ENCODE measurements at regions not wholly inside any gene's neighbourhood (a gene's known extent, or its start where the extent isn't known, plus 50 kb on each side); places are given as distances from the start of the nearest gene placed in this dataset.

DNA sequence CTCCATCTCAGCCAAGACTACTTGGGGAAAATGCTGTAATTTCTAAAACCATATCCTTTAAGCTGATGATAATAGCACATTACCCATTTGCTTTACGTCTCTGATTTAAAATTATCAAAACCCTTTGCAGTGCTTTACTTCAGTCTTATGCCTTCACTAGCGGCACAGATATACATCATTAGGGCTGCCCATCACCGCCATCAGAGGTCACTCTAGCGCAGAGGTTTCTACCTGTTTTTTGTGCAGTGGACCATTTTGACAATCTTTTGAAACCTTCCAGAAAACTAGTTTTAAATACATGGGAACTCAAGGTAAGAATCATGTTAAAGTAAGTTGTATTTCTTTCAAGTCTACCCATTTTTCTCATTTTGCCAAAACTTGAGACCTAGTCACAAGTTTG lies 592.5 kb downstream of the PPARGC1A start:
- H3K4me3 ChIP-seq (ENCODE audit: low read depth, low read length) = no peak overlapping the region
- TF ChIP-seq CTCF (IDR thresholded peaks at IDR 0.05) = no peak
- H3K4me2 ChIP-seq (ENCODE audit: low read length) = no peak overlapping the region
- H3K27ac ChIP-seq = no peak overlapping the region
- H3K9me3 ChIP-seq (ENCODE audit: control insufficient read depth, low read length) = no peaks in the 10 kb centered on the region
- no peaks in the 10 kb centered on the region for H3K27me3 ChIP-seq (ENCODE audit: control insufficient read depth, insufficient read depth, low read length)
- no peaks in the 10 kb centered on the region for H3K4me1 ChIP-seq
- H3K9ac ChIP-seq = no peak overlapping the region
- H3K79me2 ChIP-seq = no peaks in the 10 kb centered on the region
- H2AFZ ChIP-seq = no peak overlapping the region
- no peaks in the 10 kb centered on the region for H3K36me3 ChIP-seq (ENCODE audit: control insufficient read depth, insufficient read depth, low read length)

DNA sequence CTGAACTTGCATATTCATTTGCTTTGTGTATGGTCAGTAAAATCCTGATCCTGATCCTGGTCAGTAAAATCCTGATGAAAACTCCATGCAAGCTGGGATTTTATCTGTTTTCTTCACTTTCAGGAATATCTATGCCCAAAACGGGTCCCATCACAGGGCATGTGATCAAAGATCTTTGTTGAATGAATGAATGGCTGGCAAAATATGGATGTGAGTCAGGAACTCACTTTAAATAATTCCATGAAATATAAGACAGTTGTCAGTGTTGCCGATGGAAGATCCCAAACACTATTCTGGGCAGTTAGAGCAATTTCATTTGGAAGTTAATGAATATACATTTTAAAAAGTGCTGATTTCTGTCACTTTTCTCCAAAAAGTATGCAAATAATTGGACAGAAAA lies 598.4 kb downstream of the GBA3 start:
- Histone ChIP-seq H3K27me3 (ENCODE audit: control insufficient read depth, insufficient read depth, low read length) (no peaks in the 10 kb centered on the region), H2AFZ (no peak overlapping the region), H3K9me3 (ENCODE audit: control insufficient read depth, low read length) (no peaks in the 10 kb centered on the region), H3K4me2 (ENCODE audit: low read length) (no peak overlapping the region), H3K4me3 (ENCODE audit: low read depth, low read length) (no peak overlapping the region), H3K9ac (no peak overlapping the region), H3K27ac (no peak overlapping the region), H3K36me3 (ENCODE audit: control insufficient read depth, insufficient read depth, low read length) (peaks cover 3% of the 10 kb centered on the region), H3K79me2 (no peaks in the 10 kb centered on the region), H3K4me1 (no peaks in the 10 kb centered on the region)
- no peak for TF ChIP-seq CTCF (IDR thresholded peaks at IDR 0.05)

- no peak overlapping the region for H3K4me3 ChIP-seq (ENCODE audit: low read depth, low read length)
- no peak for TF ChIP-seq CTCF (IDR thresholded peaks at IDR 0.05)
- H3K4me2 ChIP-seq (ENCODE audit: low read length) = no peak overlapping the region
- no peaks in the 10 kb centered on the region for H3K9me3 ChIP-seq (ENCODE audit: control insufficient read depth, low read length)
- H3K27me3 ChIP-seq (ENCODE audit: control insufficient read depth, insufficient read depth, low read length) = no peaks in the 10 kb centered on the region
- no peak overlapping the region for H3K9ac ChIP-seq
- H3K36me3 ChIP-seq (ENCODE audit: control insufficient read depth, insufficient read depth, low read length) = peaks cover 3% of the 10 kb centered on the region
- H2AFZ ChIP-seq = no peak overlapping the region
- no peaks in the 10 kb centered on the region for H3K79me2 ChIP-seq
- no peak overlapping the region for H3K27ac ChIP-seq
- no peaks in the 10 kb centered on the region for H3K4me1 ChIP-seq
Measured at GRCh38 chr4:23290656-23291055, 597.9 kb downstream of the GBA3 start.

DNA sequence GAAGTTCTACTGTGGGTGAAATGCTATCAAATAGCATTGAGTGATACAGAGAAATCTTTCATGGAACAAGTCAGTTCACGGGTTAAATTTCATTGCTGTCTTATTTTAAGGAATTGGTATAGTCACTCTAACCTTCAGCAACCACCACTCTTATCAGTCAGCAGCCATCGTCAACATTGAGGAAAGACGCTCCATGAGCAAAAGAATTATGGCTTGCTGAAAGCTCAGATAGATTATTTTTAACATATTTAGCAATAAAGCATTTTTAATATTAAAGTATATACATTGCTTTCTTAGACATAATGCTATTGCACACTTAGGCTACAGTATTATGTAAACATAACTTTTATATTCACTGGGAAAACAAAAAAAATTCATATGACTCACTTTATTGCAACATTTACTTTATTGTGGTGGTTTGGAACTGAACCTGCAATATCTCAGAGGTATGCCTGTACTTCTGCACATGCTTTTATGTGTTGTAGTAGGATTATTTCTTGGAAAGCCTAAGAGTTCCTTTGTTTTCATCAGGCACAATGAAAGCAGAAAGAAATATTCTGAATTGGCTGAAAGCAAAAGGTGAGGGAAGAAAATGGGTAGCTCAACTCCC lies 586.7 kb downstream of the GBA3 start:
- Histone ChIP-seq H3K27me3 (ENCODE audit: control insufficient read depth, insufficient read depth, low read length) (no peaks in the 10 kb centered on the region), H3K36me3 (ENCODE audit: control insufficient read depth, insufficient read depth, low read length) (no peaks in the 10 kb centered on the region), H3K27ac (no peak overlapping the region), H3K4me1 (no peaks in the 10 kb centered on the region), H3K79me2 (no peaks in the 10 kb centered on the region), H3K4me3 (ENCODE audit: low read depth, low read length) (no peak overlapping the region), H2AFZ (no peak overlapping the region), H3K9ac (no peak overlapping the region), H3K4me2 (ENCODE audit: low read length) (no peak overlapping the region), H3K9me3 (ENCODE audit: control insufficient read depth, low read length) (no peaks in the 10 kb centered on the region)
- no peak for TF ChIP-seq CTCF (IDR thresholded peaks at IDR 0.05)

DNA sequence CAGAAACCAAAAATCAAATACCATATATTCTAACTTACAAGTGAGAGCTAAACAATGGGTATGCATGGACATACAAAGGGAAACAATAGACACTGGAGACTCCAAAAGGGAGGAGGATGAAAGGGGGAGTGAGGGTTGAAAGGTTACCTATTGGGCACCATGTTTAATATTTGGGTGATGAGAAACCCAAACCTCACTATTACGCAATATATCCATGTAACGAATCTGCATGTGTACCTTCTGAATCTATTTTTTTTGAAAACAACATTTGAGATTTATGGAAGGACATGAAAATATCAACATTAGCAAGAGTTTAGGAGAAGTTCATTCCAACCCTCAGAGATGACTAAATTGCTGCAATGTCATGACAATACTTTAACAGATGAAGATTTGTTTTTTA lies 586.1 kb downstream of the GBA3 start:
- H3K9ac ChIP-seq = no peak overlapping the region
- H3K4me1 ChIP-seq = no peaks in the 10 kb centered on the region
- no peaks in the 10 kb centered on the region for H3K27me3 ChIP-seq (ENCODE audit: control insufficient read depth, insufficient read depth, low read length)
- no peaks in the 10 kb centered on the region for H3K36me3 ChIP-seq (ENCODE audit: control insufficient read depth, insufficient read depth, low read length)
- TF ChIP-seq CTCF (IDR thresholded peaks at IDR 0.05) = no peak
- no peak overlapping the region for H2AFZ ChIP-seq
- H3K27ac ChIP-seq = no peak overlapping the region
- no peaks in the 10 kb centered on the region for H3K9me3 ChIP-seq (ENCODE audit: control insufficient read depth, low read length)
- no peaks in the 10 kb centered on the region for H3K79me2 ChIP-seq
- H3K4me3 ChIP-seq (ENCODE audit: low read depth, low read length) = no peak overlapping the region
- no peak overlapping the region for H3K4me2 ChIP-seq (ENCODE audit: low read length)
